Osteoblast (primary cell): ENCODE measurements at regions not wholly inside any gene's neighbourhood (a gene's known extent, or its start where the extent isn't known, plus 50 kb on each side); places are given as distances from the start of the nearest gene placed in this dataset.
"Not testable (repeated sequence)": the region's sequence is repeated elsewhere in the genome, so short reads cannot be mapped to it uniquely, and the experiment has no call there.

Experiments used
- DNase-seq: peaks from one replicate; pipeline ENCODE4 v3.0.0; 2011; ENCODE audit warnings: low spot score, mixed read lengths; ENCODE audit not compliant: insufficient read length; ENCODE audit errors: missing footprints
- H2AFZ ChIP-seq: 2 replicates; pipeline ENCODE4 v1.6.0; 2011; ENCODE audit warnings: mild to moderate bottlenecking, low read length
- H3K27ac ChIP-seq: 2 replicates; pipeline ENCODE4 v1.5.1; 2011; ENCODE audit warnings: mild to moderate bottlenecking, low read depth, low read length, moderate library complexity
- H3K27me3 ChIP-seq: 2 replicates; pipeline ENCODE4 v1.6.0; 2012; ENCODE audit warnings: mild to moderate bottlenecking, control low read depth, inconsistent platforms, low read length, moderate library complexity; ENCODE audit not compliant: insufficient read depth
- H3K36me3 ChIP-seq: 2 replicates; pipeline ENCODE4 v1.5.1; 2011; ENCODE audit warnings: mild to moderate bottlenecking, low read length, control low read depth, moderate library complexity; ENCODE audit not compliant: insufficient read depth
- H3K4me1 ChIP-seq: 2 replicates; pipeline ENCODE4 v1.5.1; 2011; ENCODE audit warnings: mild to moderate bottlenecking, low read length, control low read depth, moderate library complexity; ENCODE audit not compliant: insufficient read depth
- H3K4me2 ChIP-seq: 2 replicates; pipeline ENCODE4 v1.6.0; 2011; ENCODE audit warnings: mild to moderate bottlenecking, low read length; ENCODE audit not compliant: insufficient read depth
- H3K4me3 ChIP-seq: fragments of 200-600 bp; sonication (generic); 3 replicates; pipeline ENCODE4 v1.5.1; 2012; ENCODE audit warnings: mild to moderate bottlenecking, low read length, inconsistent platforms; ENCODE audit not compliant: insufficient read depth
- H3K79me2 ChIP-seq: 2 replicates; pipeline ENCODE4 v1.6.0; 2012; ENCODE audit warnings: mild to moderate bottlenecking, low read length, control low read depth, inconsistent platforms; ENCODE audit not compliant: insufficient read depth
- H3K9me3 ChIP-seq: 2 replicates; pipeline ENCODE4 v1.5.1; 2011; ENCODE audit warnings: low read depth, low read length, control low read depth
- H4K20me1 ChIP-seq: 2 replicates; pipeline ENCODE4 v1.6.0; 2012; ENCODE audit warnings: mild to moderate bottlenecking, low read length, control low read depth; ENCODE audit not compliant: insufficient read depth
- CTCF ChIP-seq: IDR thresholded peaks from 2 replicates; pipeline ENCODE4 v1.5.1; 2011; ENCODE audit warnings: mild to moderate bottlenecking, low read depth, low read length, moderate library complexity; ENCODE audit errors: extremely low read depth

DNA sequence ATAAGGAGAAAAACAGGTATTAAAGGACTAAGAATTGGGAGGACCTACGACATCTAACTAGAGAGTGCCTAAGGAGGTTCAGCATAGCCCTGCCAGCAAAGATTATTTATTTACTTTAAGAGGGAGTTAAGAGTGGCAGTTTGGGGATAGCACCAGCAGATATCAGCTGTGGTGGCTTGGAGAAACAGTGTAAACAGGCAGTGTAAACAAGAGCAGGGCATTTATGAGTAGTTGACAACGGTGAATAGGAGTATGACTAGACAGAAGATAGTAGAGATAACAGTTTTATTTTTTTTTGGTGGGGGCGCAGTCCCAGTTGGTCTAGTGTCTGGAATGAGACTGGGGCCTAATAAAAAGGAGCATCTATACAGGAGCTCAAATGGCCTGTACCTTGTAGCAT, 115.2 kb downstream of the PCDH10 start:
- not testable (repeated sequence) for H3K79me2 ChIP-seq, H3K36me3 ChIP-seq, DNase-seq, H3K4me2 ChIP-seq, H3K9me3 ChIP-seq, H3K27me3 ChIP-seq, H3K4me1 ChIP-seq, H3K27ac ChIP-seq, H3K4me3 ChIP-seq, H4K20me1 ChIP-seq, H2AFZ ChIP-seq

GRCh38 chr4:133263104-133263503, 114.0 kb downstream of the PCDH10 start:
- no peak for DNase-seq
- TF ChIP-seq CTCF = no peak
- H3K27me3 ChIP-seq = no peaks in the 10 kb centered on the region

GRCh38 chr4:133247861-133248260, 98.8 kb downstream of the PCDH10 start:
- no peak for DNase-seq
- H2AFZ ChIP-seq = no peak overlapping the region
- no peak overlapping the region for H3K27ac ChIP-seq
- H3K9me3 ChIP-seq = no peaks in the 10 kb centered on the region
- H3K4me3 ChIP-seq = no peak overlapping the region
- H4K20me1 ChIP-seq = no peaks in the 10 kb centered on the region
- no peaks in the 10 kb centered on the region for H3K79me2 ChIP-seq
- H3K4me2 ChIP-seq = no peak overlapping the region
- H3K4me1 ChIP-seq = no peaks in the 10 kb centered on the region
- H3K27me3 ChIP-seq = no peaks in the 10 kb centered on the region
- no peak for TF ChIP-seq CTCF
- H3K36me3 ChIP-seq = no peaks in the 10 kb centered on the region

More at GRCh38 chr4:133263104-133263503, 114.0 kb downstream of the PCDH10 start:
- no peaks in the 10 kb centered on the region for H3K79me2 ChIP-seq
- H2AFZ ChIP-seq = no peak overlapping the region
- H3K4me1 ChIP-seq = no peaks in the 10 kb centered on the region
- no peaks in the 10 kb centered on the region for H4K20me1 ChIP-seq
- H3K4me3 ChIP-seq = no peak overlapping the region
- H3K36me3 ChIP-seq = no peaks in the 10 kb centered on the region
- no peak overlapping the region for H3K4me2 ChIP-seq
- H3K9me3 ChIP-seq = no peaks in the 10 kb centered on the region
- H3K27ac ChIP-seq = no peak overlapping the region

- no peak overlapping the region for H3K4me3 ChIP-seq
- H3K36me3 ChIP-seq = no peaks in the 10 kb centered on the region
- H3K4me2 ChIP-seq = no peak overlapping the region
- no peaks in the 10 kb centered on the region for H3K4me1 ChIP-seq
- no peak overlapping the region for H3K27ac ChIP-seq
- H3K9me3 ChIP-seq = no peaks in the 10 kb centered on the region
- TF ChIP-seq CTCF = no peak
- no peaks in the 10 kb centered on the region for H4K20me1 ChIP-seq
- no peak for DNase-seq
- H2AFZ ChIP-seq = no peak overlapping the region
- H3K27me3 ChIP-seq = no peaks in the 10 kb centered on the region
- H3K79me2 ChIP-seq = no peaks in the 10 kb centered on the region
Observed at GRCh38 chr4:133245226-133245625, 96.1 kb downstream of the PCDH10 start.
